GM19043 (cell line): ENCODE measurements at regions not wholly inside any gene's neighbourhood (a gene's known extent, or its start where the extent isn't known, plus 50 kb on each side); places are given as distances from the start of the nearest gene placed in this dataset.
"Not testable (repeated sequence)": the region's sequence is repeated elsewhere in the genome, so short reads cannot be mapped to it uniquely, and the experiment has no call there.

ENCODE experiments used
- ATAC-seq: cut with Tn5 transposase; IDR thresholded peaks from one replicate; pipeline ENCODE4 v1.9.1; 2021; ENCODE audit warnings: low read depth; ENCODE audit not compliant: unreplicated experiment

- no peak for ATAC-seq
Observed at GRCh38 chr13:73657821-73658540, 476.2 kb downstream of the KLF12 start.

DNA sequence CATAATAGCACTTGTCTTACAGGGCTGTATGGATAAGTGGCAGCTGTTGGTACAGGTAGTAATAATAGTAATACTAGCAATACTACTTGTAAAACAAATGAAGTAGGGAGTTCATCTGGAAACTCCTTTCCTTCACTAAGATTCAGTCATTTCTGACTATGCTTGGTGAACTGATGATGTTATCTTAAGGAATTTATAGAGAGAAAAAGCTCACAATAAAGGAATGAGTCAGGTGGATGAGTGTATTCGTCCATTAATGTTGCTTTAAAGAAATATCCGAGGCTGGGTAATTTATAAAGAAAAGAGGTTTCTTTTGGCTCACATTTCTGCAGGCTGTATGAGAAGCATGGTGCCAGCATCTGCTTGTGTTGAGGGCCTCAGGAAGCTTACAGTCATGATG, 477.3 kb downstream of the KLF12 start:
- no peak for ATAC-seq

DNA sequence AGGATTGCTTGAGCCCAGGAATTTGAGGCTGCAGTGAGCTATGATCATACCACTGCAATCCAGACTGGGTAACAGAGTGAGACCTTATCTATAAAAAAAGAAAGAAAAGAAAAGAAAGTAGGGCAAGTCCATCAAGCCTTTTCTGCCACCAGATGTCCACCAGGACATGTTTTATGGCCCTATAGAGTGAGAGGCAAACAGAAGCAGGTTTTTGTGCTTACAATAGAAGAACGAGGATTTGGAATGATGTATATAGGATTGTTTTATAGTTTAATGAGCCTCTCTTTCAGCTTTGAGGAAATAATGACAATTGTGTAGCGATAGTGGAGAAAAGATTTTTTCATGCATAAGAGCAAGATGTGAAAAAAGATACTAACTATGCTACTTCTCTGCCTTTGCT, 480.5 kb downstream of the KLF12 start:
- ATAC-seq, result no peak

GRCh38 chr13:73647417-73647816, 486.8 kb downstream of the KLF12 start:
- ATAC-seq, result no peak

- not testable (repeated sequence) for ATAC-seq
Observed at GRCh38 chr13:73640476-73641179, 493.6 kb downstream of the KLF12 start.

DNA sequence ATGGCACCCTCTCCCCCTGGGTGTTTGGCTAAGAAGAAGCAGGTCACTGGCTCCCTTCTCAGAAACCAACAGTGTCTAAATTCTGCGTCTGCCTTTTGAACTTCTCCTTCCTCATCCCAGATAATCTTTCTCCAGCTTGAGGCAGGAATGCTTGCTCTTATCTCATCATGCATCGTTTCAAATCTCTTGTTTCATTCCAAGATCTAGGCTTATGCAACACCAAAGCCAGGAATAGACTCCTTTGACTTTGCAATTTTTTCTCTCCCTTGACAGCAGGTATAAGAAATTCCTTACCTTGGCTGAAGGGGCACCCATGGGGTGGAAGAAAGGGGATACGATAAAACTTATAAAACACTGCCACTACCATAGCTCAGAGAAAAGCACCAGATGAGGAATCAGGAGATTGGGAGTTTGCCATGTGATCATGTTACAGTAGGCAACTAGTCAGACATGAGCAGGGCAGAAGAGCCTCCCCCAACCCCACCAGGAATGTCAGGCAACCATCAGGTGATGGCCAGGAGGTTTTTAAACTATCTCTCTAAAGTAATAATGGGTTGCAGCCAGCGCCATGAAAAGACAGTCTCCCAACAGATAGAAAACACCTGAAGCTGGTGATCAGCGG, 498.9 kb downstream of the KLF12 start:
- no peak for ATAC-seq

GRCh38 chr13:73633817-73634460, 500.3 kb downstream of the KLF12 start:
- ATAC-seq, result no peak

DNA sequence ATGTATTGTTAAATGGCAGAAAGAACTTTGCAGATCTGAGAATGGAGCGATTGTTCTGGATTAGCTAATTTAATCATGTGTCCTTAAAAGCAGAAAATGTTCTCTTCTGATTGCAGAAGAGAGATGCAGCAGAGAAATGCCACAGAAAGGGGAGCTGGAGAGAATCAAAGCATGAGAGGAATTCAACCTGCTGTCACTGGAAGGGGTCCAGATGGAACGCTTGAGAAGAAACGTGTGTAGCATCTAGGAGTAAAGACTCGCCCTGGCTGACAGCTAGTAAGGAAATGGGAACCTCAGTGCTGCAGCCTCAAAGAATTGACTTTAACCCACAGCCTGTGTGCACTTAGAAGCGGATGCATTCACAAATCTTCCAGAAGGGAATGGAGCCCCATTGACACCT, 502.8 kb downstream of the KLF12 start:
- ATAC-seq, result no peak

DNA sequence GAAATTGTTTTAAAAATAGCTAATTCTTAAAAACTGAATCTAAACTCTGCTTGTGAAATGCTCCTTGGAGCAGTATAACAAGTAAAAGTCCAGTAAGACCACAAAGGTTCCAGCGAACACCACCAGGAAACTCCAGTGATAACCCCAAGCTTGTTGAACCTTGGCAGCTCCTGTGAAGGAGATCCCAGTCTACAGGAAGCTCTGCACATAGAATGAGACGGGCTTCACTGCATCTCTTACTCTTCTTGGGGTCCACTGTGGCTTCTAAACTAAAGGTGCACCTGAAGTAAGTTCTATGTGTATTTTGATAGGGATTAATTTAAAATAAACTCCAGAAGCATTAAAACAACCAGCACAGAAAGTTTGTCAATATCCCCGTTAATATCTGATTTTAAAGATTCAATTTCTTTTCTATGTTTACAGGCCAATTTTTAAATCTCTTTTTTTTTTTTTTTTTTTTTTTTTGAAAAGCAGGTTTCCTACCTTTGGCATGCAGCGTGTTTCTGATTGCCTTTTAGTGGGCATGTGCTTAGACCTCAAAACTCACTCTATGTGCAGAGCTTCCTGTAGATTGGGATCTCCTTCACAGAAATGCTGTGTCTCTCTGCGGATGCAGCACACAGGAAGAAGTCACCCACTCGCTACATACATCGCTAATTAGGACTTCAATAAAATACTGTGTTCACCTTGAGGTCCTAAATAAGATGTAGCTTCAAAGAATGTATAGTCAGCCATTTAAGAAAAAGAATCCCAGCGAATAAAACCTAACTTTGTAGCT, 508.5 kb downstream of the KLF12 start:
- no peak for ATAC-seq

DNA sequence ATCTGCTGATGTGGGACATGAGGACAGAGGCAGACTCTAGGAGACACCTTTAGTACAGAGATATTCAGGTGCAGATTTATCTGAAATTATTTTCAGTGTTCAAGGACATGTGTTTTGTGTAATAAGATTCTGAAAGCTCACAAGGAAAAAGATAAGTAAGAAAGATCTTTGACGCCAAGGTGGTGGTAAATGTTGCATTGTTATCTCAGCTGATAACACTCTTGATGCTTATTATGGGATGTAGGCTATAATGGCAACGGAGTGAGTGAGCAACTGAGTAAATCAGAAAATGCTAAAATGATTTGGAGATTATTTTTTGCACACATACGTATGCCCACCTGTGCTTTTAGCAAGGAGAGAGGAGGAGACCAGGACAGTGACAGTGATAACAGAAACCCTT, 510.9 kb downstream of the KLF12 start:
- no peak for ATAC-seq

- ATAC-seq, result no peak
Observed at GRCh38 chr13:73622381-73622780, 511.8 kb downstream of the KLF12 start.

- no peak for ATAC-seq
Observed at GRCh38 chr13:73618275-73618865, 515.8 kb downstream of the KLF12 start.

DNA sequence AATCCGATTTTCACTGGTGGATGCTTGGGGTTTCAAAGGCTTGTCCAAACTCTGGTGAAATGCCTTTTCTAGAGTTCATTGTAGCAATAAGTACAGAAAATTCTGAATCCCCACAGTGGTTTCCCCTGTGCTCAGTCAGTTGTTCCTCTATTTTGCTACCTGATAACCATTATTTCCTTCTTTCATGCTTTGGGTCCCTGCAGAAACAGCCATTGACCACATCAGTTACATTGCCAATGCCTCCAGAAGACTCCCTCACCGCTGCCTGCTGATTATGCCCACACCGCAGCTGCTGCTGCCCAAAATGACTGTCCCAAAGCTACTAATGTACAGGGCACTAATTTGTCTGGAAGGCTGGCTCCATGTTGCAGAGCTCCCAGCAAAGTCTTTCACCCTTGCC, 517.3 kb downstream of the KLF12 start:
- ATAC-seq, result no peak

DNA sequence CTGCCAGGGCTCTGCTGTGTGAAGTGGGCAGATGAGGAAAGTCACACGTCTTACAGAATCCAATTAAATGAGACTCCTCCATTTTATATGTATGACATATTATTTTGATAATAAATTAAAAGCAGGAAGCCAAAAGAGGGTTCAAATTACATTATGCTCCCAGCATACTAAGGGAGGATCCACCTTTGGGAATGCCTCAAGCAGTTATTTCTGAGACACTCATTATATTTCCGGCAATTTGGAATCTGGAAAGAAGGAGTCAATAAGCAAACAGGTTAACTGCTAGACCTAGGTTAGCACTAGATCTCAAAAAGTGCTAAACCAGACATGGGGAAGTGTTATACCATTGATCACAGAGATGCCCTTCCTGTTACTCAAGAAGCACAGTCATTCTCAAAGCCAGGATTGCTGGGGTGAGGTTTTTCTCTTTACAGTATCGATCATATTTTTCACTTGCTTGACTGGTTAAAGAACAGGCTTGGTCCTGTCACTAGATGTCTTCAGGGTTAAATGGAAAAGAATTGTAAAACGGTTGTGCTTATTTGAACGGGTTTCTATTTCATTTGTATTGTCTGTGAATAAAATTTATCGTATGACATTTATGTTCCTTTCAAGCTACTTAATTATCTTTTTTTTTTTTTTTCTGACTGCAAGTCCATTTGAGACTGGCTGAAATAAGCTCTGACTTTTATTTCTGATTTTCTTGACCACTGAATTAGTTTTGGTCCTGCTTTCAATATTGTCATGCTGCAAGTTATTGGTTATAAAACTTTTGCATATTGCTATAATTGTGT, 523.2 kb downstream of the KLF12 start:
- no peak for ATAC-seq

DNA sequence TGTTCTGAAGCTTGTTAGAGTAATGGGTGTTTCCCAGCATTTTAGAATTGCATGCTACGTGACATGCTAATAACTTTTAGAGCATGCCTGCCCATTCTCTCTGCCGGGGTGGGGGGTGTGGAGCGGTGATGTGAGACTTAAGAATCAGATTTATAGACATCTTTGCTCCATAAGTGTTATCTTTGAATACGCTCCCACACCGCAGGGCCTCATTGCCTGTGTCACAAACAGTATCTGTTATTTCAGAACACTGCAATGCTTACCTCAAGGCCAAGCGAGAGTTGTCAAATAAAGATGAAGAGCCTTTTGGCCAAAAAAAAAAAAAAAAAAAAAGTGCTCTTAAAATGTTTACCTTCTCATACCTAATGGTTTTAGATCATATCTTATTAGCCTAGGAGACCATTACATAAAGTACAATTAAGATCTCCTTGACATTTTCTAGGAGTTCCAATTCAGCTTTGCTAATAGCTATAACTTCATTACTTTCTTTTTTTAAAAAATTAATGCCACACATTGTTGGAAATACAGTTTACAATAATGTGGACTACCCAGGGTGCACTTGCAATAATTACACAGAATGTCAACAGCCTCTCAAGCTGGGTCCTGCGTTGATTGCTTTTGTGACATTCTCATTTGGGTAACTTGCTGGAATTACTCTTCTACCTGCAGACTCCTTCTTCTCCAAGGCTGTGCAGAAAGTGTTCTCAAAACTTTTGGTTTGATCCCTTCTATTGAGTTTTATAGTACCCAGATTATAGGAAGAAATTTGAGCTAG, 525.3 kb downstream of the KLF12 start:
- ATAC-seq, result no peak

- ATAC-seq, result no peak
Observed at GRCh38 chr13:73608157-73608516, 526.1 kb downstream of the KLF12 start.

DNA sequence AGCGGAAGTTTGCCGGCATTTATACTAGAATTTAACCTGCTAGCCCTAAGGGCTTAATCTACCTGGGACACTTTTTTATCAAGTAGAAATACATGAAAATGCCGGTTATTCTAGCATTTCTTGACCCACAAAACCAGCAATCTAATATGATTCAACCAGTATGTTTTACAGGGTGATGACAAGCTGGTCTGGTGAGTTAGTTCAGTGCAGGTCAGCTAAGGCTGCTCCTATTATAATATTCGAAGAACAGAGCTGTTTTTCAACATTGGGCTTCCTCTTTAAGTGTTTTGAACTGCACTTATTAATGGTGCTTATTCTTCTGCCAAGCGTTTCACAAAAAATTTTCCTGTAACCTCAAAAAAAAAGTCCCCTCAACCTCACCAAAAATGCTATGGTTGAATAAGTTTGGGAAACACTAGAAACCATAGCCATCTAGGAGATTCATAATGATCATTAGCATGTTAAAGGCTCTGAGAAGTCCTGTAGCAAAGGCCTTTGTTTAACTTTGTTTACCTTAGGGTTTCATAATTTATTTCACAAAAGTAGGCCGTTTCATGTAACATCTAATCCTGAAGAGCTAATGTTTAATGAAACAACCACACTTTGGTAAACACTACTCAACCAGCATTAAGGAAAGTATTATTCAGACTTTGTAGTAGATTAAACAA, 526.6 kb downstream of the KLF12 start:
- ATAC-seq, result no peak

DNA sequence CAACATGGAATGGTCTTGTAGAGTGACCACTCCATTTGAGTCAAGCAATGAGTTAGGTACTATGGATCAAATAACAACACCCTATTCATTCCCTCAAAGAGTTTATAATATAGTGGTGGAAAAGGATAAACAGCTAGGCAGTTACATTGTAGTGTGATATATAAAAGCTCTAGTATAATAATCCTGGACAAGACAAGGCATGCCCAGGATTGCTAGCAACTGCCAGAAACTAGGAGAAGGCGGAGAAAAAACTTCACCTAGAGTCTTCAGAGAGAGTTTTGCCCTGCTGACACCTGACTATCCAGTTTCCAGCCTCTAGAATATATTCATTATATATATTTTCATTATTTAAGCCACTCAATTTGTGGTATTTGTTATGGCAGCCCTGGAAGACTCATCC, 530.6 kb downstream of the KLF12 start:
- ATAC-seq, result no peak
